ENCODE measurements at regions not wholly inside any gene's neighbourhood (a gene's known extent, or its start where the extent isn't known, plus 50 kb on each side); places are given as distances from the start of the nearest gene placed in this dataset.

GRCh38 chr2:217026161-217026560, 166.3 kb upstream of the TNP1 start:
- DNase-seq (ENCODE audit: low read depth in 1 of 2, low spot score in 1 of 2) = no peak

- no peak for DNase-seq (ENCODE audit: low read depth in 1 of 2, low spot score in 1 of 2)
These were observed 163.7 kb upstream of the TNP1 start for GRCh38 chr2:217023611-217024010.

GRCh38 chr2:217017456-217018252, 157.8 kb upstream of the TNP1 start:
- DNase-seq (ENCODE audit: low read depth in 1 of 2, low spot score in 1 of 2) = no peak

GRCh38 chr2:217016796-217017419, 157.0 kb upstream of the TNP1 start:
- no peak for DNase-seq (ENCODE audit: low read depth in 1 of 2, low spot score in 1 of 2)

- no peak for DNase-seq (ENCODE audit: low read depth in 1 of 2, low spot score in 1 of 2)
These were observed 154.7 kb upstream of the TNP1 start for GRCh38 chr2:217014328-217015105.

GRCh38 chr2:217013926-217014325, 154.1 kb upstream of the TNP1 start:
- DNase-seq (ENCODE audit: low read depth in 1 of 2, low spot score in 1 of 2) = no peak

GRCh38 chr2:217011576-217011975, 151.7 kb upstream of the TNP1 start:
- DNase-seq (ENCODE audit: low read depth in 1 of 2, low spot score in 1 of 2) = no peak

- no peak for DNase-seq (ENCODE audit: low read depth in 1 of 2, low spot score in 1 of 2)
These were observed 150.3 kb upstream of the TNP1 start for GRCh38 chr2:217010173-217010572.

GRCh38 chr2:217008794-217009193, 148.9 kb upstream of the TNP1 start:
- DNase-seq (ENCODE audit: low read depth in 1 of 2, low spot score in 1 of 2) = no peak

- no peak for DNase-seq (ENCODE audit: low read depth in 1 of 2, low spot score in 1 of 2)
These were observed 146.4 kb upstream of the TNP1 start for GRCh38 chr2:217006217-217006616.

- no peak for DNase-seq (ENCODE audit: low read depth in 1 of 2, low spot score in 1 of 2)
These were observed 144.8 kb upstream of the TNP1 start for GRCh38 chr2:217004656-217005055.

GRCh38 chr2:217001740-217002139, 141.9 kb upstream of the TNP1 start:
- no peak for DNase-seq (ENCODE audit: low read depth in 1 of 2, low spot score in 1 of 2)

GRCh38 chr2:217000406-217000805, 140.5 kb upstream of the TNP1 start:
- no peak for DNase-seq (ENCODE audit: low read depth in 1 of 2, low spot score in 1 of 2)

- no peak for DNase-seq (ENCODE audit: low read depth in 1 of 2, low spot score in 1 of 2)
These were observed 136.5 kb upstream of the TNP1 start for GRCh38 chr2:216996279-216996845.

- DNase-seq (ENCODE audit: low read depth in 1 of 2, low spot score in 1 of 2) = no peak
These were observed 134.5 kb upstream of the TNP1 start for GRCh38 chr2:216994353-216994854.

GRCh38 chr2:216992056-216992675, 132.3 kb upstream of the TNP1 start:
- no peak for DNase-seq (ENCODE audit: low read depth in 1 of 2, low spot score in 1 of 2)

GRCh38 chr2:216991563-216991962, 131.7 kb upstream of the TNP1 start:
- DNase-seq (ENCODE audit: low read depth in 1 of 2, low spot score in 1 of 2) = no peak

- DNase-seq (ENCODE audit: low read depth in 1 of 2, low spot score in 1 of 2) = no peak
These were observed 129.7 kb upstream of the TNP1 start for GRCh38 chr2:216989340-216990129.

- DNase-seq (ENCODE audit: low read depth in 1 of 2, low spot score in 1 of 2) = no peak
These were observed 127.5 kb upstream of the TNP1 start for GRCh38 chr2:216987252-216987821.

- DNase-seq (ENCODE audit: low read depth in 1 of 2, low spot score in 1 of 2) = no peak
These were observed 125.8 kb upstream of the TNP1 start for GRCh38 chr2:216985658-216986141.

Data from activated CD4-positive, alpha-beta T cell treated with anti-CD3 and anti-CD28 coated beads, Interleukin-2, amount 50 U/mL, for 24 hours (primary cell).